Bronchial epithelial cell (primary cell): ENCODE measurements at regions not wholly inside any gene's neighbourhood (a gene's known extent, or its start where the extent isn't known, plus 50 kb on each side); places are given as distances from the start of the nearest gene placed in this dataset.

ENCODE experiments used
- DNase-seq: peaks from one replicate; pipeline ENCODE4 v3.0.0-alpha.2; 2010; ENCODE audit warnings: low read depth
- FAIRE-seq: peaks from 2 replicates; lab custom pipeline; 2011; peaks lifted over from hg19 to GRCh38; lab: Jason Lieb, UNC
- H3K27me3 ChIP-seq: 2 replicates; pipeline ENCODE4 v1.5.1; 2011; ENCODE audit warnings: low read length; ENCODE audit not compliant: control insufficient read depth, insufficient read depth
- H3K36me3 ChIP-seq: 2 replicates; pipeline ENCODE4 v1.5.1; 2011; ENCODE audit warnings: low read length; ENCODE audit not compliant: control insufficient read depth, insufficient read depth
- H3K4me3 ChIP-seq: 2 replicates; pipeline ENCODE4 v1.5.1; 2011; ENCODE audit warnings: mild to moderate bottlenecking, low read depth, low read length, control low read depth
- CTCF ChIP-seq: IDR thresholded peaks from 2 replicates; pipeline ENCODE4 v1.5.1; 2011; ENCODE audit warnings: mild to moderate bottlenecking, moderate library complexity, low read length, control low read depth, inconsistent platforms; ENCODE audit not compliant: insufficient read depth, severe bottlenecking

GRCh38 chr9:113660196-113660595 is 196.7 kb downstream of the RGS3 start:
- DNase-seq (no peak), FAIRE-seq (no peak)
- no peak for TF ChIP-seq CTCF
- Histone ChIP-seq H3K27me3 (peaks cover 3% of the 10 kb centered on the region), H3K4me3 (no peak overlapping the region), H3K36me3 (no peaks in the 10 kb centered on the region)

GRCh38 chr9:113661074-113661473 is 197.5 kb downstream of the RGS3 start:
- H3K36me3 ChIP-seq = no peaks in the 10 kb centered on the region
- DNase-seq (no peak), FAIRE-seq (no peak)
- H3K27me3 ChIP-seq = peaks cover 3% of the 10 kb centered on the region
- no peak for TF ChIP-seq CTCF
- H3K4me3 ChIP-seq = no peak overlapping the region

GRCh38 chr9:113664181-113664875 is 200.8 kb downstream of the RGS3 start:
- Histone ChIP-seq H3K27me3 (peaks cover 3% of the 10 kb centered on the region), H3K4me3 (no peak overlapping the region), H3K36me3 (no peaks in the 10 kb centered on the region)
- no peak for FAIRE-seq
- no peak for TF ChIP-seq CTCF
- DNase-seq = no peak

GRCh38 chr9:113665064-113665463 is 201.5 kb downstream of the RGS3 start:
- no peak overlapping the region for H3K4me3 ChIP-seq
- FAIRE-seq (no peak), DNase-seq (no peak)
- H3K36me3 ChIP-seq = no peaks in the 10 kb centered on the region
- no peak for TF ChIP-seq CTCF
- peaks cover 5% of the 10 kb centered on the region for H3K27me3 ChIP-seq

GRCh38 chr9:113665756-113666155 is 202.2 kb downstream of the RGS3 start:
- Histone ChIP-seq H3K36me3 (no peaks in the 10 kb centered on the region), H3K4me3 (no peak overlapping the region), H3K27me3 (peaks cover 2% of the 10 kb centered on the region)
- DNase-seq (no peak), FAIRE-seq (no peak)
- TF ChIP-seq CTCF = no peak

- Histone ChIP-seq H3K27me3 (peaks cover 2% of the 10 kb centered on the region), H3K4me3 (no peak overlapping the region), H3K36me3 (no peaks in the 10 kb centered on the region)
- DNase-seq (no peak), FAIRE-seq (no peak)
- no peak for TF ChIP-seq CTCF
These were observed 204.5 kb downstream of the RGS3 start for GRCh38 chr9:113668061-113668460.
